ENCODE measurements at regions not wholly inside any gene's neighbourhood (a gene's known extent, or its start where the extent isn't known, plus 50 kb on each side); places are given as distances from the start of the nearest gene placed in this dataset.
"Not testable (repeated sequence)": the region's sequence is repeated elsewhere in the genome, so short reads cannot be mapped to it uniquely, and the experiment has no call there.

GRCh38 chr12:91772411-91772810 lies 373.2 kb downstream of the BTG1 start:
- no peak overlapping the region for H3K4me3 ChIP-seq (ENCODE audit: low read length)
- no peak for TF ChIP-seq ZNF274 (IDR thresholded peaks at IDR 0.05; ENCODE audit: low read depth, low read length)

- no peak for TF ChIP-seq ZNF274 (IDR thresholded peaks at IDR 0.05; ENCODE audit: low read depth, low read length)
- no peak overlapping the region for H3K4me3 ChIP-seq (ENCODE audit: low read length)
Observed at GRCh38 chr12:91769736-91770135, 375.9 kb downstream of the BTG1 start.

GRCh38 chr12:91767237-91767636 lies 378.4 kb downstream of the BTG1 start:
- TF ChIP-seq ZNF274 (IDR thresholded peaks at IDR 0.05; ENCODE audit: low read depth, low read length), result no peak
- no peak overlapping the region for H3K4me3 ChIP-seq (ENCODE audit: low read length)

- H3K4me3 ChIP-seq (ENCODE audit: low read length), result no peak overlapping the region
- TF ChIP-seq ZNF274 (IDR thresholded peaks at IDR 0.05; ENCODE audit: low read depth, low read length), result no peak
Observed at GRCh38 chr12:91766454-91766853, 379.2 kb downstream of the BTG1 start.

- no peak overlapping the region for H3K4me3 ChIP-seq (ENCODE audit: low read length)
- TF ChIP-seq ZNF274 (IDR thresholded peaks at IDR 0.05; ENCODE audit: low read depth, low read length), result no peak
Observed at GRCh38 chr12:91763654-91764370, 381.8 kb downstream of the BTG1 start.

GRCh38 chr12:91753649-91754048 lies 392.0 kb downstream of the BTG1 start:
- TF ChIP-seq ZNF274 (IDR thresholded peaks at IDR 0.05; ENCODE audit: low read depth, low read length), result no peak

GRCh38 chr12:91746976-91747375 lies 398.7 kb downstream of the BTG1 start:
- no peak for TF ChIP-seq ZNF274 (IDR thresholded peaks at IDR 0.05; ENCODE audit: low read depth, low read length)

More at GRCh38 chr12:91753649-91754048, 392.0 kb downstream of the BTG1 start:
- H3K4me3 ChIP-seq (ENCODE audit: low read length), result no peak overlapping the region

GRCh38 chr12:91744597-91744996 lies 401.0 kb downstream of the BTG1 start:
- H3K4me3 ChIP-seq (ENCODE audit: low read length), result no peak overlapping the region
- no peak for TF ChIP-seq ZNF274 (IDR thresholded peaks at IDR 0.05; ENCODE audit: low read depth, low read length)

More at GRCh38 chr12:91746976-91747375, 398.7 kb downstream of the BTG1 start:
- no peak overlapping the region for H3K4me3 ChIP-seq (ENCODE audit: low read length)

GRCh38 chr12:91743704-91744321 lies 401.8 kb downstream of the BTG1 start:
- no peak overlapping the region for H3K4me3 ChIP-seq (ENCODE audit: low read length)
- no peak for TF ChIP-seq ZNF274 (IDR thresholded peaks at IDR 0.05; ENCODE audit: low read depth, low read length)

- no peak overlapping the region for H3K4me3 ChIP-seq (ENCODE audit: low read length)
- TF ChIP-seq ZNF274 (IDR thresholded peaks at IDR 0.05; ENCODE audit: low read depth, low read length), result no peak
Observed at GRCh38 chr12:91743280-91743679, 402.4 kb downstream of the BTG1 start.

GRCh38 chr12:91741932-91742331 lies 403.7 kb downstream of the BTG1 start:
- TF ChIP-seq ZNF274 (IDR thresholded peaks at IDR 0.05; ENCODE audit: low read depth, low read length), result no peak
- H3K4me3 ChIP-seq (ENCODE audit: low read length), result no peak overlapping the region

- not testable (repeated sequence) for H3K4me3 ChIP-seq (ENCODE audit: low read length)
Observed at GRCh38 chr12:91733846-91734245, 411.8 kb downstream of the BTG1 start.

- no peak for TF ChIP-seq ZNF274 (IDR thresholded peaks at IDR 0.05; ENCODE audit: low read depth, low read length)
- H3K4me3 ChIP-seq (ENCODE audit: low read length), result no peak overlapping the region
Observed at GRCh38 chr12:91732086-91732485, 413.6 kb downstream of the BTG1 start.

GRCh38 chr12:91729543-91729942 lies 416.1 kb downstream of the BTG1 start:
- H3K4me3 ChIP-seq (ENCODE audit: low read length), result no peak overlapping the region

GRCh38 chr12:91723191-91723590 lies 422.5 kb downstream of the BTG1 start:
- no peak for TF ChIP-seq ZNF274 (IDR thresholded peaks at IDR 0.05; ENCODE audit: low read depth, low read length)
- no peak overlapping the region for H3K4me3 ChIP-seq (ENCODE audit: low read length)

More at GRCh38 chr12:91729543-91729942, 416.1 kb downstream of the BTG1 start:
- TF ChIP-seq ZNF274 (IDR thresholded peaks at IDR 0.05; ENCODE audit: low read depth, low read length), result no peak
